GM13977 (cell line): ENCODE measurements at regions not wholly inside any gene's neighbourhood (a gene's known extent, or its start where the extent isn't known, plus 50 kb on each side); places are given as distances from the start of the nearest gene placed in this dataset.

Experiments used
- DNase-seq: peaks from one replicate; pipeline ENCODE4 v3.0.0; 2012; ENCODE audit warnings: low spot score
- CTCF ChIP-seq: IDR thresholded peaks from 2 replicates; pipeline ENCODE4 v1.5.1; 2012; ENCODE audit warnings: mild to moderate bottlenecking, control low read depth; ENCODE audit not compliant: insufficient read depth; ENCODE audit errors: extremely low read depth, missing control alignments
- in situ Hi-C: fragments of 300-500 bp; cut with MboI; formaldehyde crosslinking; loops from one replicate; pipeline ENCODE4 v1.12.0; 2022; ENCODE audit warnings: low sequenced_read_pairs, low pct_unique_long_range_greater_than_20kb, mixed read lengths, inconsistent platforms; ENCODE audit not compliant: unreplicated experiment

- in situ Hi-C loops: no loop called here
- no peak for DNase-seq
- TF ChIP-seq CTCF: no peak
Observed at GRCh38 chr5:103373597-103374472, 115.3 kb downstream of the MACIR start.

- in situ Hi-C loops: no loop called here
- TF ChIP-seq CTCF: no peak
- no peak for DNase-seq
Observed at GRCh38 chr5:103371046-103371607, 112.6 kb downstream of the MACIR start.

GRCh38 chr5:103369125-103370120, 110.9 kb downstream of the MACIR start:
- no peak for TF ChIP-seq CTCF
- DNase-seq: no peak
- in situ Hi-C loops: no loop called here

GRCh38 chr5:103367702-103368101, 109.1 kb downstream of the MACIR start:
- no peak for TF ChIP-seq CTCF
- no peak for DNase-seq
- in situ Hi-C loops: no loop called here

GRCh38 chr5:103366918-103367549, 108.5 kb downstream of the MACIR start:
- no peak for TF ChIP-seq CTCF
- in situ Hi-C loops: no loop called here

GRCh38 chr5:103364074-103364473, 105.5 kb downstream of the MACIR start:
- no peak for TF ChIP-seq CTCF
- in situ Hi-C loops: no loop called here
- no peak for DNase-seq

More at GRCh38 chr5:103366918-103367549, 108.5 kb downstream of the MACIR start:
- DNase-seq: no peak
